ENCODE measurements at regions not wholly inside any gene's neighbourhood (a gene's known extent, or its start where the extent isn't known, plus 50 kb on each side); places are given as distances from the start of the nearest gene placed in this dataset.
A peak's percentile ranks its signal among the peaks of the same experiment; 100 is the strongest.

DNA sequence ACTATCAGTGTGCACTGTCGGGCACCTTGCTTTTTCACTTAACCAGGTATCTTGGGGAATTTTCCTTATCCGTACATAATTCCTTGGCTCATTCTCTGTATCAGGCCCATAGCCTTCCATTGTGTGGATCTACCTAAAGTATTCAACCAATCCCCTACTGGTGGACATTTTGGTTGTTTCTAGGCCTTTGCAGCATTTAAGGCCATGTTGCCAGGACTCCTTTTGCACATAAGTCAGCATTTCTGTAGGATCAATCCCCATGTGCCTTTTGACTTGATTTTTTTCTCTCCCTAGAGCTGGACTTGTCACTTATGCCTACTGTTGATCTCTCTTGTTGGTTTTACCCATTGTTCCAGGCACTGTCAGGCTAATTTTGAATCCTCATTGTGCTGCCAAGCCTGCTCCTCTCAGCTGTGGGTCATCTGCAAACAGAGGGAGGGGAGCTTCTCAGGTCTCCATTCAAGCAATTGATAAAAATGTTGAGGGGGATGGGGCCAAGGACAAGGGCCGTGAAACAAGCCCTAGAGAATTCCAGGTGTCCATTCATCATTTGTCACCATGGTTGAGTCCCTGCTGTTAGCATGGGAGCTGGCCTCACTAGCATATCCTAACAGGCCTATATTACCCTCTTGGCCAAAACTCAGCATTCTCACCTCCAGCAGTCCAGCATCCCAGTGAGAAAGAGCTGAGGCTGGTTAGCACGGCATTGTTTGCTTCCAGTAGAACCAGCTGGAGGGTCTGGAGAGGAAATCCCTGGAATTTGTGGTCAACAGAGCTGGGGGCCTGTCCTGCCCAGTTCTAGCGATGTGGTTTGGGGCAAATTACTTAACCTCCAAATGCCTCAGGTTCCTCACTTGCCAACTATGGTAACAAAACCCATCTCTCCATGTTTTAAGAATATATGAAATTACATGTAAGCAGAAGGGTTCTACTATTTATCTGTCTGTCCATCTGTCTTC, 178.4 kb downstream of the MRPL14 start:
- DNase-seq, result peak; percentile 91

DNA sequence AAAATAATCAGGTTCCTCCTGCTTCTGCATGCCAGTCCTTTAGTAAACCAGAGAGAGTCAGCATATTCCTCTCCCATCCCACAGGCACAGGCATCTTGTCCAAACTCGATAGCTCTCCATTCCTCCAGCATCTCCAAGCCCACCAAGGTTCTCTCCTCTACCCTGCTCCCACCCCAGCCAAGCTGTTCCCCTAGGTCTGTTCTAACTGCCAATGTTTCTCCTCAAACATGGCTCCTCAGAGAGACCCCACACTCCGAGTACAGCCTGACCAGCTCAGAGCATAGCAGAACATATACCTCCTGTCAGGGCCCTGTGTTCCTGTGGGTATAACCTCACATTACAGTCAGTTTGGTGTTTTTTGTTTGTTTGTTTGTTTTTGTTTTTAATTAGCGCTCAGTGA, 177.8 kb downstream of the VEGFA start:
- no peak for DNase-seq

DNA sequence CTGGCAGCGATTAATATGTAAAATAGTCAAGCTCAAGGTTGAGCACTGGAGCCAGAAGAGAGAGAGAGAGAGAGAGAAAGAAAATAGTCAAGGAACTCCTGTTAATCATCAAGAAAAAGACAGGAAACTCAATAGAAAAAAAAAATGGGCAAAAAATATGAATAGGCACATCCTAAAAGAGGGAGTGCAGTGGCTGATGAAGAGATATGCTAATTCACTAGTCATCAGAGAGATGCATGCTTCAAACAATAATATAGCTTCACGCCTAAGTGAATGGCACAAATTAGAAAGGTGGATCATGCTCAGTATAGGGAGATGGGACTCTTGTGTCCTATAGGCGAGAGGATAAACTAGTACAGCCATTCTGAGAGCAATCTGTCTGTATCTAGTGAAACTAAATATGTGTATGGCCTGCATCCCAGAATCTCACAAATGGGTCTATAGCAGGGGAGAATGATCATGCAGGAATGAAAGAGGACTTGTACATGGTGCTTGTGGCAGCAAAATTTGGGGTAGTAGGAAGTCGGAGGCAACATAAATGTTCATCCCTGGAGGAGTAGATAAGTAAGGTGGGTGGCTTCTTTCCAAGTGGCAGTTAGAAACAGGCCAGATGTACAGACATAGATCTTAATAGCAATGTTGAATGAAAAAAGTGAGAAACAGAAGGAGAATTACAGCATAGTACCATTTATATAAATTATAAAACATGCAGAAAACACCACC, 176.8 kb downstream of the VEGFA start:
- DNase-seq, result no peak

DNA sequence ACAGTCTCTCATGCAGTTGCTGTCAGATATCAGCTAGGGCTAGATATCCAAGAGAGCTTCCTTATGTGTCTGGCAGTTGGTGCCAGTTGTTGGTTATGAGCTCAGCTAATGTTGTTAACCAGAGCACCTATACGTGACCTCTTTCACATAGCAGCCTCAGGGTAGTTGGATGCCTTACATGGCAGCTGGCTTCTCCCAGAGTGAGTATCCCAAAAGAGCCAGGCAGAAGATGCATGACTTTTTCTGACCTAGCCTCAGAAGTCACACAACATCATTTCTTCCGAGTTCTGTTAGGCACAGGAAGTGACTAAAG, 175.7 kb downstream of the VEGFA start:
- no peak for DNase-seq

DNA sequence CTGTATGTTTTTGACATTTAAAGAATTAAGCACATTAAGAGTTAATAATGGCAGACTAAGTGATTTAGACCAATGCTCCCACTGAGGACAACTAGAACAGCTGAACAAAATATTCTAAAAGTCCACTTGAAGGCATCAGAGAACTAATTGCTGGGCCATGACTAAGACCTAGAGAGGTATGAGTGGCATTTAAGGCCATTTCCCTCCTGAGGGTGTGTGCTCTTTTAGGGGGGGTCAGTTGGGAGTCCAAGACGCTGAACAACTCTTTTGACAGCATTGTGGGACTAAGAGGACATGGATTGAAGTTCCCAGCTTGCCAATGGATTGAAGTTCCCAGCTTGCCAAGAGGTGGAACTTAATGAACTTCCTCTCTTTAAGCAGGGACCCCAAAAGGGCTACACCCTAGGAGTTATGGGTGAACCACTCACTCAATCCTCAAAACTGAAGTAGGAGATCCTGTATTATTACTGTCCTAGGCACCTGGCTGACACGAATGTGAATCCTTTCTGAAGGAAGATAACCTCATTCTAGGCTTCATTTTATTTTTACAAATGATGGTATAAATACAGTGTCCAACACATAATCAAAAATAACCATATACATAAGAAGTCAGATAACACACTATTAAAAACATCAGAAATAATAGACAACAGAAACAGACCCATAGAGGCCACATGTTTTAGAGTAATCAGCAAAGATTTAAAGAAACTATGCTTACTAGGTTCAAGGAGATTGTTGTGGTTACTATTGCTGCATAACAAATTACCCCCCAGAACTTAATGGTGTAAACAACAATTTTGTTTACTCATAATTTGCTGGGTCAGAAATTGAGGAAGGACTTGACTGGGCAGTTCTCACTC, 175.1 kb downstream of the VEGFA start:
- DNase-seq, result peak; percentile 51

DNA sequence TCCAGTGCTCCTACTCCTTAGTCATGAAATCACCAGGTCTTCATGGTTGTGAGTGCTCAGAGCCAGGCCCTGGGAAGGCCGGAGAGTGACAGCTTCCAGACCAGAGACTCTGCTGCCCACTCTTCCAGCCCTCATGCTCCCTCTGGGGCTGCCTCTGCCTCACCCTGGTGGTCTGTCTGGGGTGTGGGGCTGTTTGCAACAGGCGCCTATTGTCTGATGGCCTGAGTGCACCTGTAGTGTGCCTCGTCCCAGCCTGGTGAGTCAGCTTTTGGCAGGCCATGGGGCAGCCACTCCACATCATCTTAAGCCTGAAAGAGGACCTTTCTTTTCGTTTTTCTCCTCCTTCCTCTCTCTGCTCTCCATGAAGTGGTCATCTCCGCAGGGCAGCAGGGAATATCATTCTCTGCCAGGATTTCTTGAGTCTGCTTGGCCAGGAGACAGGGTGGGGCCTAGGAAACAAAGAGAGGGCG, 173.8 kb downstream of the VEGFA start:
- DNase-seq, result no peak

DNA sequence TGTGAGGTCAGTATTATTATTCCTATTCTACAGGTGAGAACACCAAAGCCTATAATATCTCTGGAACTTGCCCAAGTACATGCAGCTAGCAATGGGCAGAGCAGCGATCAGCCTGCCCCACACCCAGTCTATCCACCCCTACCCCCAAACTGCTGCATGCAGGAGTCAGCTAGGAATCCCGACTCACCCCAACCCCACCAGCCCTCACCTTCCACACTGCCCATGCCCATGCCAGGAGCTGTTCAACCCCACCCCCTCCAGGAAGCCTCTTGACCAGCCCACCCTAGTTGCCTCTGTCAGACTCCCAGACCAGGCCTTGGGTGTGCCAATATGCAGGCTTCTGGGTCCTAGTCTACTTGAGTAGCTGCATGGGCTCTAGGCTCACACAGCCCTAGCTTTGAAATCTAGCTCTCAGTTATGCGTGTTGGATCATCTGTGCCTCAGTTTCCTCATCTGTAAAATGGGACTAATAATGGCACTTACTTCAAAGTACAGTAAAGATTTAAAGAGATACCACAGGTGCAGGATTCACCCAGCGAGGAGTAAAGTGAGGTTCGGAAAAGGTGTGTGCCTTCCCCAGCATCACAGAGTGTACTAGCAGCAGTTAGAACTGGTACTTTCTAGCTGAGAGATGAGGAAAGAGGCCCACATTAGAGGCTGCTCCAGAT, 173.2 kb downstream of the VEGFA start:
- DNase-seq, result no peak

DNA sequence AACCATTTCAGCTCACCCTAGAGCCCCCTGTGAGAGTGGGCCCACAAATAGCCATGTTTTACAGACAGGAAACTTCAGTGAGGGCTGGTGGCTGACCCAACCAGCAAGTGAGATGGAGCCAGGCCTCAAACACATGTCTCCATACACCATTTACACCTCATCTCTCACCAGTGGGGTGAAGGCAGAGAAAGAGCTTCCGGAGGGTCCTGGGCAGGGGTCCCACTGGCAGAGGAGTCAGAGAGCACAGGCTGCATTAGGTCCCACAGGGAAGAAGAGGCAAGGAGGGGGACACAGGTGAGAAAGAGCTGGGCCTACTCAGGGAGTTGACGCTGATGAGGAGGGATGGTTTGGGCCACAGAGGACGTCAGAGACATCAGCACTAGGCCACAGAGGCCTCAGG, 172.6 kb downstream of the VEGFA start:
- no peak for DNase-seq

DNA sequence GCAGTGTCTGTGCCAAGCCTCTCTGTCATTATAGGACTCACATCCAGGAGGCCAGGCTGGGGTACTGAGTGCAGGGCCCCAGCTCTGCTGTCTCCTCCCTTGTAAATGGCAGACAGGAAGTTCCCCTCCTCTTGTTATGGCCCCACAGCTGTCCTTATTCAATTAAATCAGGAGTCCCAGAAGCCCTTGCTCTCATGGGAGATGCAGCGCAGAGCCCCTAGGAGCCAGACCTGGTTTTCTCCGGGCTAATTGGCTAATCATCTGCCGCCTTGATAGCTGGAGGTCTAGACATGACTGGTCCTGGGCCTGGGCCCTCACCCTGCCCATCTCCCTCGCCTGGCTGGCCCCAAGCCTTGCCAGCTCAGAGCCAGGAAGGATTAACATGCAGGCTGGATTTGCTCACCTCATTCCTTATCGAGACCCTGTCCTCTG, 172.0 kb downstream of the VEGFA start:
- no peak for DNase-seq

DNA sequence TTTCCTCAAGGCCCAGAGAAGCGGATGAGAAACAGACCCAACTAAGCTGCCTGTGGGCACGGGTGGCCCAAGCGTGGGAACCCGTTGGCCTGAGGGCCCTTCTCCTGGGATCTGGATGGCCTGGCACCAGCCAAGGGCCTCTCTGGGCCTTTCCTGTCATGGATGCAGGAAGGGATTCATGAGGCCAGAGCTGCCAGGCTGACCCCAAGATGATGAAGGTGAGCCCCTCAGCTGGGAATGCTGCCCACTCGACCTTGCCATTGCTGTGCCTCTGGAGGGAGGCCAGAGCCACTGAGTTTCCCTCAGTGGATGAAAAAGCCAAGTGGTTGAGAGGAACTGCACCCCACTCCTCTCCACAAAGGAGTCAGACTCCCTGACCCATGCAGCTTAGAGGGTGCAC, 171.2 kb downstream of the VEGFA start:
- DNase-seq, result no peak

DNA sequence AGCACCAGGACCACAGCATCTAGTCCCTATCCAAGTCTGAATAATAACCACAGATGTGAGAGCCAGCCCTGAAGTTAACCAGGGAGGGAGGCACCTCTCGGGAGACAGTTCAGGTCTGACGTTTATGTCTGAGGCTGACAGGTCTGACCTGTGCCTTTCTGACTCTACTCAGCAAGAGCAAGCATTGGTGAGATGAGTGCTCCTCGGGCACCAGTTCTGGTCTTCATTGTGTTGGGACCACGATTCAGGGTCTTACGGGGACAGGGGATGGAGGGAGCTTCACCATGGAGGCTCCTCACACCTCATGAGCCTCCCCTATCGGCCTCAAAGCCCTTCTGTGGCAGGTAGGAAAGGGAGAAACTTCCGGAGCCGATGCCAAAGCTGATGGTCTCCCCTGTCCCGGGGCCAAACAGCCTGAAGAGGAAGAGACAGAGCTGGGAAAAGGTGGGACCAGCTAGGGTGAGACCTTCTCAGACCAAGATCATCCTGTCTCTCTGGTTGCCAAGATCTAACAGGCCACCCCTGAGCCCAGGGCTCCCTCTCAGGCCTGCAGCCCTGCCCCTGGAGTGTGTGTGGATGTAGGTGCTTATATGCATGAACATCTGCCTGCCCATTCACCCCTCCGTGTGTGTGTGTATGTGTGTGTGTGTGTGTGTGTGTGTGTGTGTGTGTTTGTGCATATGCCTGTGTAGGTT, 170.5 kb downstream of the VEGFA start:
- no peak for DNase-seq

DNA sequence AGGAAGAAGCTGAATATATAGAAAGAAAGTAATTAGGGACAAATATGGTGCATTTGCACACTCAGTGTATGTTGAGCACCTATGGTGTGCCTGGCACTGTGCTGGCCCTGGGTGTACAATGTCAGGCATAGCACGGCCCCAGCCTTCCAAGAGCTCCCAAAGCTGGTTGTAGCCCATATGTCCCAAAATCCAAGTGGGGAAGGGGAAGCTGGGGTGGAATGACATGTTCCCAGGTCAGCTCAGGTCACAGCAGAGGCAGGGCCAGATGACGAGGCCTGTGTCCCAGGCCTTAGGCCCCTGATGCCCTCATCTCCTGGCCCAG, 170.0 kb downstream of the VEGFA start:
- DNase-seq, result no peak

DNA sequence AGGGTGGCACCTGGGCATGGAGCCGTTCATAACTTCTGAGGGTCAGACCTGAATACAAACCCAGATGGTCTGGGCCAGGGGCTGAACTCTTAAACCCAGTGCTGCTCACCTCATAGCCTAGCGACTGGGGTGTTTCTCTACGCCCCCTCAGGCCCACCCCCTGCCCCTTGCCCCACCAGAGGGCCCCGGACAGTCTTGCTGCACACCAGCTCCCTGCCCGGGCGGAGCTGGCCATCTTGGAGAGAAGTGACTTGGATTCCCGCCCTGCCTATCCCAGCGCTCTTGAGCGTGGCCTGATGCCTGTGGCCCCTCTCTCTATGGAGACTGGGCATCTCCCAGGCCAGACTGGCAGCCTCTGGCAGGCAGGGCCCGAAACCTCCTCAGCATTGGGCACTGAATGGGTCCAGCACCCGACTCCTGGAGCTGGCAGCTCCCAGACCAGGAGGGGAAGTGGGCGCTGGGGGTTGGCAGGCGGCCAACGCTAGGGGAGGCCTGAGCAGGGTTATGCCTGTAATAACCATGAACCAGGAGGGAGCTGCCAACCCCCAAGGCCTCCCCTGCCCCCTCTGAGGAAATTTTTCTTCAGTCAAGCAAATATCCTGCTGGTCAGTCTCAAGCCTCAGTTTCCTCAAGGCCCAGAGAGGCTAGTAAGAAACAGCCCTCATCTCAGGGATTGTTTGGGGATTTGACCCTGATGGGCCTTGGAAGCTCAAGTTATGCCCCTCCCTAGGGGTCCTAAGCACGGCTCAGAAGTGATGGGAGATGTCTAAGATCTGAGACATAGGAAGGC, 169.5 kb downstream of the VEGFA start:
- DNase-seq, result no peak

DNA sequence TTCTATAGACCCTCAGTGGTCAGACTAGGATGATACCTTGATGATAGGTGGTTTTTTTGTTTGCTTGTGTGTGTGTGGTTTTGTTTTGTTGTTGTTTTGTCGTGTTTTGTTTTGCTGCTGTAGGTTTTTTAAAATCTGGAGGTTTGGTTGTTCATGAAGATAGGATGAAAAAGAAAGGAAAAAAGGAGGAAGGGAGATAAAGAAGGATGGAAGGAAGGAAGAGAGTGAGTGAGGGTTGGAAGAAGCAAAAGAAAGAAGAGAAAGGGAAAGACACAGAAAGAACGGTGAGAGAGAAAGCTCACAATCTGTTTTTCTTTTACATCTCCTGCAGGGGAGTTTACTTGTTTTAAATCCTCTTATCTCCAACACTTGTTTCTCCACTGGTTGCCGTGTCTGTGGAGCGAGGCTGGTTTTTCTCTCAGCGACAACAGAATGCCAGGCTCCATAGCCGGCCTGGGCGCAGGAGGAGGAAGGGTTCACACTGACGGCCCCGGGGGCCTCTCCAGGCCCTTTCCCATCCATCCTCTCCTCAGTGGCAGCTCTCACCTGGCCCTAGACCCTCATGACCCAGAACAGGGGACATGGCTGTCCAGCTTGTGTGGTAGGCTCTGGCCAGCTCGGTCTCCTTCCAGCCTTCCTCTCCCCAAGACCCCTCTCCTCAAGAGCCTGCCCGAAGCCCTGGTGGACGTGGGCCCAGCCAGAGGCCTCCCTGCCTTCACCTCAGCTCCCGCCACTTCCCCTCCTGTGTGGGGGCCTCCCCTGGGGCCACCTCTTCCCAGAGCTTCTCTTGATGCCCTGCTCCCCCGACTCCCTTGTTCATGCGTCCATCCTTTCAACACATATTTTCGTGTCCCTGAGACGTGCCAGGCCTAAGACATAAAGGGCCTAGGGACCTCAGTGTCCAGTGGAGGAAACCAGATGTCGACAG, 168.4 kb downstream of the VEGFA start:
- DNase-seq, result no peak

DNA sequence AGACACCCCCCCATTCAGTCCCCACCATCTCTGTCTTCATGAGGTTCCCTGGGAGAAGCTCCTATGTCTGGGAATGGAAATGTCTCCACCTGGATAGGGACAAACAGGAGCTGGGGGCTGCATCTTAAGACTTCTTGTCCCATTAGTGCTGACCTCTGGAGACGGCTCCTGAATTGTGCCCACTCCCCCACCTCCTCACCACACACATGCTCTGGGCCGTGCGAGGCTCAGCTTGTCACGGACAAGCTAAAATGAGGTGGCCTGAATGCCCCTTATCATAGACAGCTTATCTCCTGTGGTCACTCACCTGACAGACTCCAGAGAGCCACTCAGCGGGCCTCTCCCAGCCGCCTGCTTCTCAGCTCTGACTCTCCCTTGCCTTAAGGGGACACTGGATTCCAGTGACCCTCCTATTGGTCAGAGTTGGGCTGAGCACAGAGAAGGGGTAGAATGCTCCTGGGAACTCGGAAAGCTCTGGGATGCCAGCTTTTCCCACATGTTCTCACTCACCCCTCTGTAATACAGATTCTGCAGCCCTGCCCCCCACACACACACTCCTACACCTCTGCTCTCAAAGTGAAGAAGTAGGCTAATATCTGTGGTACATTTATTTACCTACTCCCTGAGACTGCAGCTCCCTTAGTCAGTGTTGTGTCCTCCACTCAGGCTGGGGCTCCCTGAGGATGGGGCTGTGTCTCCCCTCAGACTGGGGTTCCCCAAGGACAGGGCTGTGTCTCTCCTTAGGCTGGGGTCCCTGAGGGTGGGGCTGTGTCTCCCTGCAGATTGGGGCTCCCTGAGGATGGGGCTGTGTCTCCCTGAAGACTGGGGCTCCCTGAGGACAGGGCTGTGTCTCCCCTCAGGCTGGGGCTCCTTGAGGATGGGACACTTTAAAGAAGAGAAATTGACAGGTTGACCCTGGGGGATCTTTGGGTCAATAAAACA, 167.5 kb downstream of the VEGFA start:
- no peak for DNase-seq

DNA sequence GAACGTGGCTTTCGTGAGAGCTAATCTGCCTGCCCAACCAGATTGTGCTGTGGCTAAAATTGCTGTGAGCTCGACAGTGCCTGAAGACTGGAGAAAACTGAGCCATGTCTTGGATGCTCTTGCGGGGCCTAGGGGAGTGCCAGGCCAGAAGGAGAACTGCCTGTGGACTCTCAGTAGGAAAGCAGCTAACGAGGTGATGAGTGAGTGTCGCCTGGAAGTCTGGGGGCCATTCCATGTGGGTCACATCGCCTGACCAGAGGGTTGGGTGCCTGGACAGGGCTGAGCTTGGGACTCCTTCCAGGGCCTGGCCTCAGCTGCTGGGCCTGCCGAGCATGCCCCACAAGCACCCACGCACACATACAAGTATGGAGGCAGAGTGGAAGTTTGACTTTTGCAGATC, 166.5 kb downstream of the VEGFA start:
- DNase-seq, result no peak

DNA sequence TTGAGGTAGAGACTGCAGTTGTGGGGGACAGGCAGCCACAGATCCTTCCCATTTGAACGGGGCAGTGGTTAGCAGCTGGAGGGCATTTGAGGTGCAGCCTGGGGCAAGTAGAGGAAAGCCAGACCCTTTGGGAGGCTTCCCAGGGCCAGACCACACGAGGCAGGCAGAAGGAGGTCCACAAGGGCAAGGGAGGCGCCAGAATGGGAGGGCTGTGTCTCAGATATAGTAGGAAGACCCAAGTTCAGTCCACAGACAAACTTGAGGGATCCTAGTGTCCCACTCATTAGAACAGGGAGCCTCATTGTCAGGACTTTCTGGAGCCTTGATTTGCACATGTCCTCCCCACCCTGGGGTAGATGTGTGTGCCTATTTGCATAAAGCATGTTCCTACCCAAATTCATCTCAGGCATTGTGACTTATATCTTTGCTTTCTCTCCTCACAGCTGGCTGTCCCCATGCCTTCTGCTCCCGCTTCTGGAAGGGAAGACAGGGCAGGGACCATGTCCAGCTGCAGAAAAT, 166.0 kb downstream of the VEGFA start:
- no peak for DNase-seq

DNA sequence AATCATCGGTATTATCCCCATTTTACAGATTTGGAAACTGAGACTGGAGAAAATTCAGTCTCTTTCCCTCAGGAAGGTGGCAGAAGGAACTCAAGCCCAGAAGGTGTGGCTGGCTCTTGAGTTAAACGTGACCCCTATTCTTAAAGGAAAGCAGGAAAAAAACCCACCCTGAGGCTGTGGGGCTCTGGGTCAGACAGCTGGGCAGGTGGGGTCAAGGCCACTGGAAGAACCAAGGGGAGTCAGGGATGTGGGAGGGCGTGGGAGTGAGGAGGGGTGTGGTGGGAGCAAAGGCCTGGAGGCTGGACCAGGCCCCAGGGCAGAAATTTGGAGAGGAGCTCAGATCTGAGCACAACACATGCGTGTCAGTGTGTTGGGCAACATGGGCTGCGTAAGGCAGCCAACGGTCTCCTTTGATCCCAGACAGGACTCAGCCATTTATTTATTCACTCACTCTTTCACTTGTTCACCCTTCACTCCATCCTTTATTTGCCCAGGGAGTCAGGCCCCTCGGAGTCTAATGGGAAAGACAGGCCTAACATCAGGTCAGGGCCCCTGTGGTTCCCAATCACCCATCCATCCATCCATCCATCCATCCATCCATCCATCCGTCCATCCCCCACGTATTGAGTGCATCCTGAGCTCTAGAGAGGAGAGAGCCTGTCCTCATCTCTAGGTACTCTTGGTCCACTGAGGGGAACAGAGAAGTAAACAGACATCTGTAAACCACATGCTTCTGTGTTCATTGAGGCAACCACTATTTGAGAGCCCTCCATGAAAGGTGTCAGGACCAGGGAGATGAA, 165.0 kb downstream of the VEGFA start:
- no peak for DNase-seq

Measured in fibroblast of skin of abdomen (primary cell).